NCI-H1417 (cell line): ENCODE measurements at regions not wholly inside any gene's neighbourhood (a gene's known extent, or its start where the extent isn't known, plus 50 kb on each side); places are given as distances from the start of the nearest gene placed in this dataset.

Experiments
- DNase-seq, 3 experiments: peaks; one replicate each; lab custom pipeline; 2025; lab: John Stamatoyannopoulos, UW

DNA sequence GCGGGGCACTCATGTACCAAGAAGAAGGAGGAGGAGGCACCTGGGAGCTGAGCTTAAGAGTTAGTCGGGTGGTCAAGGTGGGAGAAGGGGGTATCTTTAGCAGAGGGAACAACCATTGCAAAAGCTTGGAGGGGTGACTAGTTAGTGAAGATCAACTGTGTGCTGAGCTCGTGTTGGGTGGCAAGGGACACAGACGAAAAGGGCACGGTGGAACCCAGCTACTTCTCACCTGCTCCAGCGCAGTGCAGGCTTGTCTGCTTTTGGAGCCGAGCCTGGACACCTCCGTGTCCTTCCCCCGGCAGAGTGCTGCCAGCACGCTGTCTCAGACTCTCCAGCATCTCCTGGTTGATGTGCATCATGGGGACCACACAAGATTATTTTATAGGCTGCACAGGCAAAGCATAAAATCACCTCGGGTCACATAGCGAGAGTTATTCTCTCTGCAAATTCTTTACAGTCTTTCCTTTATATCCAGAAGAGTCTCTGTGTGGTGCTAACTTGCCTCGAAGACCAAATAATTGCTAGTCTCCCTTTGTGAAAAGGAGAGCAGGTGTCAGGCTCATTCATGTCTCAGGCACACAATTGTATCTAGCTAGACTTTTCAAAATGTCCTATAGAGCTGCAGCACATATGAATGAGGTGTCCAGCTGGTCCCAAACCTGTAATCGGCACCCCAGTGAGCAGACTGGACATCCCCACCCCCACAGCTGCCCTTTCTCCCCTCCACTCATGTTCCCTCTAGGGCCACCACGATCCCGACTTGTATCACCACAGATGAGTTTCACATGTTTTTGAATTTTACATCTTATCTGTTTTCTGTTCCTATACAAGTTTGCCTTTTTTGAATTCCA, 123.4 kb downstream of the CEBPB start:
- DNase-seq = peak in 2 of 3 experiments; percentile 54 to 76

DNA sequence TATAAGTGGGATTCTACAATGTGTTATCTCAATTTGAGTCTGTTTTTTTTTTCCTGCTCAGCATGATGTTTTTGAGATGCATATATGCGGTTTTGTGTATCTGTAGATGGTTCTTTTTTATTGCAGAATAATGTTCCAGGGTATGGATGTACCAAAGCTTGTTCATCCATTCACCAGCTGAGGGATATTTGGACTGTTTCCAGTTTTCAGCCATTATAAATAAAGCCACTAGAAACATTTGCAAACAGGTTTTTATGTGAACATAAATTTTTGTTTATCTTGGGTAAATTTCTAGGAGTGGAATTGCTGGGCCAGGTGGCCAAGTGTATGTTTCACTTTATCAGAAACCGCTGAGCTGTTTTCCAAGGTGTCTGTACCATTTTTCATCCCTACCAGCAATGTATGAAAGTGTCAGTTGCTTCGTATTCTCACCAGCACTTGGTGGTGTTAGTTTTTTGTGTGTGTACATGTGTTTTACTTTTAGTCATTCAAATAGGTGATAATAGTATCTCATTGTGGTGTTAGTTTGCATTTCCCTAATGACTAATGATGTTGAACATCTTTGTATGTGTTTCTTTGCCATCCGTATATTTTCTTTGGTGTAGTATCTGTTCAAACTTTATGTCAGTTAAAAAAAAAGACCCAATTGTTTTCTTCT, 124.2 kb downstream of the CEBPB start:
- DNase-seq = peak in 1 of 3 experiments; percentile 50

DNA sequence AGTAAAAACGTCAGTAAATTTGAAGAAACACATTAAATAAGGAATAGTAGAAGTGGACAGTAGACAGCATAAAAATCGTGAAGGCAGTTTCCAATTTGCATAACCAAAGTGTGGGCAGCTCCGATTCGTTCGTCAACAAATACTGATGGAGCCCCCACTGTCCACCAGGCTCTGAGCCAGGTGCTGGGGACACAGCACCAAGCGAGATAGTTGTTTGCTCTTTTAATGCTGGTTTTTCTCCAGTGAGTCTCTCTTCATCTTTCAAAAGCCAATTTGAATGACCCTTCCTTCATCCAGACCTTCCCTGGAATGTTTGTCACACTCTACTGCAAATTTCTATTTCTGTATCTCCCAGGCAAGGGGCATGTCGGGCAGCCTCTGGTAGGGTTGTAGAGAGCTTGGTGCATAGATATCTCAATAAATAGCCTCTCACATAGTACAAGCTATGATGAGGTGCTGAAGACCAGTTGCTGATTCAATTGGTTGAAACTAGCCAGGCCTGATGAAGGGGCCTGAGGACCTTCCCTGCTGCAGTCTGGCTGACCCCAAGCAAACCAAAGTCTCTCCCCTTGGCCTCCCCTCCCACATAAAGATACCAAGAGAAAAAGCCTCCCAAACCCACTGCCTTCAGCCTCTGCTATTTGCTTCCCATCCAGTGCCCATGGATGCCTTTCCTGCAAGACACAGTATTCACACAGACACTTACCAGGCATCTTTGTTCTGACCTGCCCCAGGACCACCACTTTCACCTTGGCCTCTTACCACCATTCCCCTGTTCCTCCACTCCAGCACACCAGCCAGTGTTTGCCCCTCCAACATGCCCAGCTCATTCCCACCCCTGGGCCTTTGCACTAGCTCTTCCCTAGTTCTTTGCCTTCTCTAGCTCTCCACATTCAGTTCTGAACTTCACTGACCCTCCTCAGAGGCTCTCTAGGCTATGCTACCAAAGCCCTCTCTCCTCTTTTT, 125.2 kb downstream of the CEBPB start:
- DNase-seq = no peak

DNA sequence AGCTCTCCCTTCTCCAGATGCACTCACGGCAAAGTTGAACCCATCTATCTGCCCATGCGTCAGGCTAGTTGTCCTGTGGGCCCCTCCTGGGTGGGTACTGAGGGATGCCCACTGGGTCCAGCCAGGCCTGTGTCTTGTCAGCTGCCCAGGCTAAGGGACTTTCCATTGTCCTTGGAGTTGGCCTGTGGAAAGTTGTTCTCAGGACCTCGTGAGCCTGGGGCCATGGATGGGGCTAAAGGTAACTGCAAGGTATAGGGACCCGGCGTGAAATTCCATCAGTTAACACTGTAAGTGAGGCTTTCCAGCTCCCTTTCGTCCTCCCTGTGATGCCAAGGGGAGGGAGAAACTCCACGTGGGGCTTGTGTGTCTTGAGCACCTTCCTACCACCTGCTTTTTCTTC, 126.5 kb downstream of the CEBPB start:
- DNase-seq = no peak

DNA sequence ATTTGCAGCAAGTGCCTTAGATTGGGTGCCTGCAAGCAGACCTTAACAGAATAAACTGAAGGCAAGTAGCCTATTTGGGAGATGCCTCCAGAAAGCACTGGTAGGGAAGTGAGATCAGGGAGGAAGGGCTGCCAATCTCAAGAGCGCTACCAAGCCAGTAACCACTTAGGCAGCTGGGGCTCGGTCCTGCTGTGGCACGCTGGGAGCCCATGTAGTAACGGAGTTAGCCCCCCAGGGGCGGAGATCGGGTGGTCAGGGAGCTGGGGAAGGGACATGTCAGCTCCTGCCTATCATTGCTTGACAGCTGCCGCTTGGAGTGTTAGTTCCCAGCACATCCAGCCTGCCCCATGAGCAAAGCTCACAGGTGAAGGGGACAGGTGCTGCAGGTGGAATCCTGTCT, 127.0 kb downstream of the CEBPB start:
- DNase-seq = peak; percentile 33 to 76 (median 55)

DNA sequence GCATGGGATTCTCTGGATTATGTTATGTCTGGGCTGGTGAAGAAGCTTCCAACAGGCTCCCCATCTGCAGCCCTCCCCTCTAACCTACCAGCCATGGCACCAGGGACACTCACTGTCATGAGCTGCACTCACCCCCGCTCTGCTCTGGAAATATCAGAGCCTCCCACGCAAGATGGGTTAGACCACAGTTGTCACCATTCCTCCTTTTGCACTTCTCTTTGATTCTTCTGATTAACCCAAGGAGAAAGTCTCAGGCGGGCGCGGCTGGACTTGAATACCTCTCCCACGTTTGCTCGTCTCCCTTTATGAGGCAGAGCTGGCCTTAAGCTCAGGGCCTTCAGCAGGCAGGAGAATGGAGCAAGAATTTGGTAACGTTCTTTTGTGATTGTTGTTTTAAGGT, 128.1 kb downstream of the CEBPB start:
- no peak for DNase-seq

DNA sequence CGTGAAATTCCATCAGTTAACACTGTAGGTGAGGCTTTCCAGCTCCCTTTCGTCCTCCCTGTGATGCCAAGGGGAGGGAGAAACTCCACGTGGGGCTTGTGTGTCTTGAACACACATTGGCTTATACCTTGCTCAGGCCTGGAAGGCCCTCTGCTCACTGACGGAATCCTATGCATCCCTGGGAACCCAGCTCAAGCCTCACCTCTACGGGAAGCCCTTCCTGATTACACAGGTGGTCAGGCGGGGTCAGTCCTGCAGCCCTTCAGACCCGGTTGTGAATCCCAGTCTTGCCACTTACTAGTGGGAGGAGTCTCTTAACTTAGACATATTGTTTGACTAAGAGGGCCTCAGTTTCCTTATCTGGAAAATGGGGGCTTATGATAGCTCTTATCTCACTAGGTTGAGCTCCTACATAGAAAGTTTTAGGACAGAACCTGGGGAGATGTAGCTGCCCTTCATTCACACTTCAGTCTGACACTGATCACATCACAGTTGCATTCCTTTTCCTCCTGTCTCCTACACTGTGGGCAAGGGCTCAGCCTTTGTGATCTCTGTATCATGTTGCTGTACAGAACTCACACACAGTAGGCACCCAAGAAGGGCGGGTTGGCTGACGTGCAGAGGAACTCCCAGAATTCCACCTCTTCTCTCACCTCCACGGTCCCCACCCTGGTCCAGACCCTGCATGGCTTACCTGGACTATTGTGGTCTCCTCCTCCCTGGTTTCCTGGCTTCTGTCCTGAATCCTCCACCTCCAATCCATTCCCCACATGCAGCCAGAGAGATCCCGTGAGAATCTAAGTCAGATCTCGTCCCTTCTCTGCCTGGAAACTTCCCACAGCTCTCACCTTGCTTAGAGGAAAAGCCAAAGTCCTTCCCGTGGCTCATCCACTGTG, 129.6 kb downstream of the CEBPB start:
- DNase-seq = no peak

DNA sequence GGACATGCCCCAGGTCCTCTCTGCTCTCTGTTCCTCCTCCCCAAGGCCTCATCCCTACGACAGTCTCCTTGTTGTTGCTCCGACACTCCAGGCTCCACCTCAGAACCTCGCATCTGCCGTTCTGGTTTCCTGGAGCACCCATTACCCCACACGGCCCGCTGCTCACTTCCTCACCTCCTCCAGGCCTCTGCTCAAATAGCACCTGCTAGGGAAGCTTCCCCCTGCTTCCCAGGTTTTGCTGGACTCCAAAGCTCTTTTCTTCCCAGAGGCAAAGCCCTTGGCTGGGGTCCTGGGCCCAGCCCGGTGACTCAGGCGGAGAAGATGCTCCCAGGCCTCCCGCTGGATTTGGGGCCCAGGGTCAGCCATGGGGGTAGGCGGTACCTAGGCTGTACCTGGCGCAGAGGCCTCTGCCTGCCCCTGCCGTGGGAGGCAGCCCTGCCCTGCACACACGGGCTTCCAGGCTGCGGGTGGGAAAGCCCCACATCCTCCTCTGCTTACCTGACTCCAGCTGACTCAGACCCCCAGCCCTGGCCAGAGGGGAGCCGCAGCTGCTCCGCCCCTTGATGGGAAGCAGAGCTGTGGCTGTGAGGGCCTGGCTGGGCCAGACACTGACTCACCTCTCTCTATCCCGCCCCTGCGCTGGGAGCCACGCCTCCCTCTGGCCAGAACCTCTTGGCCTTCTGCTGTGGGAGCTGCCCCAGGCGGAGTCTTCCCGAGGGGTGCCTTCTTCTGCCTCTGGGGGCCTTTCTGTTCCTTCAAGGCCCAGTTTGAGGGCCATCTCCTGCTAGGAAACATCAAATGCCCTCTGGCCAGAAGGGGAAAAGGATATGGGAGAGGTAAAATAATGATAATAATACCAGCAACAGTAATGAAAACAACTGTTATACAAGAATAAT, 130.5 kb downstream of the CEBPB start:
- DNase-seq = no peak

DNA sequence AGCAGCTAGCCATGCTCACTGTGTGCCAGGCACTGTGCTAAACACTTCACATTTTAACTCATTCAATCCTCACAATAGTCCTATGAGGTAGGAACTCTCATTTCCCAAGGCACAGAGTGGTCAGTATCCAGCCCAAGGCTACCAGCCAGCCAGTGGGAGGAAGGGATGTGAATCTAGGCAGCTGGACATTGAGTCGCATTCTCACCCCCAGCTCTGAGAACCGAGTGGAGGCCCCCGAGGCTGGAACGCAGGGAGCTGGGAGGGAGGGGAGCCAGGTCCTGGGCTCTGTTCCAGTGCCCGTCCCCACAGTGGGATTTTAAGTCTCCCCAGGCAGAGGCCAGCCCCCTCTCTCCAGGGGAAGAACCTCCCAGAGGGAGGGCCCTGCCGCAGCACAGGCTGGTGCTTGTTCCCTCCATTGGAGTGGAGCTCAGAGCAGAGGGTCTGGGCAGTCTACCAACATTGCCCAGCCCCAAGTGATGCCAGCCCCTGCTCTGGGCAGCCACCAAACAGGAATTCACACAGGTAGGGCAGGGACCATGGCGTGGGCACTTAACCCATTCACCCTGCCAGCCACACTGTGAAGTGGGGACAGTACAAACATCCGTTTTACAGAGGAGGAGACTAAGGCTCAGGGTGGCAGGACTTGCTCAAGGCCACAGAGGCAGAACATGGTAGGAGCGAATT, 131.3 kb downstream of the CEBPB start:
- no peak for DNase-seq

DNA sequence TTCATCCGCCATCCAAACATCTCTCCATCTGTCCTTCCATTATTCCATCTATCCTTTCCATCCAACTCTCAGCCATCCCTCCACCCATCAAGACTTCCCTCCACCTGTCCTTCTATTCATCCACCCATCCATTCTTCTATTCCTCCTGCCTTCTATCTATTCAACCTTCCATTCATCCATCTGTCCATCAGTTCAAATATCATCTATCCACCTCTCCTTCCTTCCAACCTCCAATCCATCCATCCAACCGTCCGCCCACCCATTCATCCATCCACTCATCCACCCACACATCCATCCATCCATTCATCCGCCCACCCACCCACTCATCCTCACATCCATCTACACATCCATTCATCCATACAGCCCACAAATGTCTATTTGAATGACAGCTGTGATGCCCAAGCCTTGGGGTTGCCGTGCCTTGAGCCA, 132.1 kb downstream of the CEBPB start:
- no peak for DNase-seq

DNA sequence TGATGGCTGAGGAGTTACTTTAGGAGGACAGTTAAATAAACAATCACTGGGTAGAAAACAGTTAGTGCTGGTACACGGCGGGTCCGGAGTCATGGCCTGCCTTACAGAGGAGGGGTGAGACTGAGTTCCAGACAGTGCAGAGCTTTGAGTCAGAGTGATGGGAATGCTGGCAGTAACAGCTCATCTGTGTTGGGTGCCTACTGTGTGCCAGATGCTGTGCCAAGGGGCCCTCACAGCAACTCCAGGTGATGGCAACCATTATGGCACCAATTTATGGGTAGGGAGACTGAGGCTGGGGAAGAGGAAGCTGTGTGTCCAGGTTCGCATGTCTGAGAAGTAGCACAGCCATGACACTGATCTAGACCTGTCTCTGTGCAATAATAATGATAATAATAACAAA, 132.6 kb downstream of the CEBPB start:
- no peak for DNase-seq

DNA sequence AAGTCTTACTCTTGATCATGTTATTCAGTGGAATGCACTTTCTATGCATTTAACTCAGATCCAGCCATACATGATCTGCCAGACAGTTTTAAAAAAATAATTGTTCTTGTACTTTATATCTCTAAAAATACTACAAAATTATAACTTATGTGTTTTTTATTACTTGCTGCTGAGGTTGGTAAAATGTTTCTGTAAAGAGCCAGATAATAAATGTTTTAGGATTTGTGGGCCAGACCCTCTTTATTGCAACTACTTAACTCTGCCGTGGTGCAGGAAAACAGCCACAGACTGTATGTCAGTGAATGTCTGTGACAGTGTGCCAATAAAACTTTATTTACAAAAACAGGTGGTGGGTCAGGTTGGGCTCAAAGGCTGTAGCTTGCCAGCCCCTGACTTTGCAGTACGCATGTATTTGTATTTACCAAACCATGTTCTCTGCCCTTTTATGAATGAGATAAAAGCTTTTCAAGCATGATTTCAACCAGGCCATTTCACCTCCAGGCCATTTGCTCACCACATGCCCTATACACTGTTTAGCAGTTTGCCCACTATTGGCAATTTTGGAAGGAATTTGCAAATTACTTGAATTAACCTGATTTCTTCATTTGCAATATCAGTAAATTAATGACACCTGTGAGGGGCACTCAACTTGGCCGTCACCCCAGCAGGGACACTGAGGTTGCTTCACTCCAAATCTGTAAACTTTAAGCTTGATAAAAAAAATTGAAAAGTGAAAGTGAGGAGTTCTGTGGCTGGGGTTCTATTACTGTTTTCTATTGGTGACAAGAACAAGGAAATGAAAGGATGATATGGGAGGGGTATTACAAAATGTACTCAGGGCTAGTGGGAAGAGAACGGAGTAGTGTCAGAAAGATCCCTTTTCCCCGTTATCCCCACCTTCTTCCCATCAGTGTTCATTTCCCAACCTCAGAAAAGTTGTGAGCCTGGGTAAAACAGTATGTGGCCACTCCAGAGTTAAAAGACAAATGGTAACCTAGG, 133.4 kb downstream of the CEBPB start:
- DNase-seq = no peak

DNA sequence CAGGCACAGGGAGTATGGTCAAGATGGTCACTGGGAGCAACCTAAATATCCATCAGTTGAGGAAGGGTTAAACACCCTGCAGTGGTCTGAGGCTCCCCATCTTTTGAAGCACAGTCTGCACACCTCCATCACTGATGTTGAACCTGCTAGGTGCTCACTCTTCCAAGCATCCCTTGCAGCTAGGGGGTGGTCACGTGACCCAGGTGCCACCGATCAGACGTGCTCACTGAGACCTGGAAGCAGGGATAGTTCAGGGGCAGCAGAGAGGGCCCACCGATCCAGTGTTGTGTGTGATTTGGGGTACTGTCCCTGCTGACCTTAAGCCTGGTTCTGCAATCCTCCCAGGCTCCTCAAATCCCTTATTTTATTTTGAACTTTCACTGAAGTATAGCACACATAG, 134.6 kb downstream of the CEBPB start:
- DNase-seq = no peak

DNA sequence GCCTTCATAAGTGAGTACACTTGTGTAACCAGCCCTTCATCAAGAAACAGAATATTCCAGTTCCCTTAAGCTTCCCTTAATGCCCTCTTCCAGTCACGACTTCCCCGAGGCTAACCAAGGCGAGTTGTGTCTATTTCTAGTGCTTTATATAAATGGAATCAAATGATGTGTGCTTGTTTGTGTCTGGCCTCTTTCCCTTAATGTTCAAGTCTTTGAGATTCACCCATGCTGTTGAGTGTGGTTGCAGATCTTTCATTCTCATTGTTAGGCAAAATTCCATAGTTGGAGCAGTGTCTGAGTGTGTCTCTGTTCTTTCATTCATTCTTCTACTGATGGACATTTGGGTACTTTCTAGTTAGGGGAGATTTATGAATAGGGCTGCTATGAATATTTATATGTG, 135.0 kb downstream of the CEBPB start:
- DNase-seq = no peak

DNA sequence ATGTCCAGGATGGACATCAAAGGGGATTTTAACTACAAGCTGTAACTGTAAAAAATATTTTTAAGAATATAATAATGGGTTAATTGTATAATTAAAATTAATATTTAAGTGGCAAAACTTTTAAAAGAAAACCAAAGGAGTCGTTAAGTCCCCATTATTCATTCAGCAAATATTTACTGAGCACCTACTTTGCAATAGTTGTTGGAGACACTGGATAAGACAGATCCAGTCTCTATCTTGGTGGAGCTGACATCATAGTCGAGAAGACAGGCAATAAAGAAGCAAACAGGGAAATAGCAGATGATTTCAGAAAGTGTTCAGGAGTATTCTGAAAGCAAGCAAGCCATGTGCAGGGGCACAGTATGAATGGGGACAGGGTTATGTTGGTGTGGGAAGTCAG, 137.0 kb downstream of the CEBPB start:
- DNase-seq = no peak

DNA sequence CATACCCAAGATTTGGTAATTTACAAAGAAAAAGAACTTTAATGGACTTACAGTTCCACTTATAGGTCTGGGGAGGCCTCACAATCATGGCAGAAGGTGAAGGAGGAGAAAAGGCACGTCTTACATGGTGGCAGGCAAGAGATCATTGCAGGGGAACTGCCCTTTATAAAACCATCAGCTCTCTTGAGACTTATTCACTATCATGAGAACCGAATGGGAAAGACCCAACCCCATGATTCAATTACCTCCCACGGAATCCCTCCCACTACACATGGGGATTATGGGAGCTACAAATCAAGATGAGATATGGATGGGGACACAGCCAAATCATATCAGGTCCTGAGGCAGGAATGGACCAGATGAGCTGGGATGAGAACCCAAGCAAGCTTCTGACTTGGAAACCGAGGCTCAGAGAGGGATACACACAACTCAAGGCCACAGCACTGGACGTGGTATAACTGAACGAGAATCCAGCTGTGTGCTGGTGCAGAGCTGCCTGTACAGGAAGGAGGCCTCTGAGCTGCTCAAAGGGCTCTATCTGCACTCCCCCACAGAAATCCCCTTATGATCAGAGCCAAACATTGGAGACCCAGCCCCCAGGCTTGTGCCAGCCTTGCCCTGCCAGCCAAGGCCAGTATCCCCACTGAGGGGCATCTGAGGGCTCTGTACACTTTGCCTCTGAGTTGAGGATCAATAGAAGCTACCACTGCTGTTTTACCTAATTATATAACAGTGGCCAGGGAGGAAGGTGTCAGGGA, 137.8 kb downstream of the CEBPB start:
- DNase-seq = no peak

DNA sequence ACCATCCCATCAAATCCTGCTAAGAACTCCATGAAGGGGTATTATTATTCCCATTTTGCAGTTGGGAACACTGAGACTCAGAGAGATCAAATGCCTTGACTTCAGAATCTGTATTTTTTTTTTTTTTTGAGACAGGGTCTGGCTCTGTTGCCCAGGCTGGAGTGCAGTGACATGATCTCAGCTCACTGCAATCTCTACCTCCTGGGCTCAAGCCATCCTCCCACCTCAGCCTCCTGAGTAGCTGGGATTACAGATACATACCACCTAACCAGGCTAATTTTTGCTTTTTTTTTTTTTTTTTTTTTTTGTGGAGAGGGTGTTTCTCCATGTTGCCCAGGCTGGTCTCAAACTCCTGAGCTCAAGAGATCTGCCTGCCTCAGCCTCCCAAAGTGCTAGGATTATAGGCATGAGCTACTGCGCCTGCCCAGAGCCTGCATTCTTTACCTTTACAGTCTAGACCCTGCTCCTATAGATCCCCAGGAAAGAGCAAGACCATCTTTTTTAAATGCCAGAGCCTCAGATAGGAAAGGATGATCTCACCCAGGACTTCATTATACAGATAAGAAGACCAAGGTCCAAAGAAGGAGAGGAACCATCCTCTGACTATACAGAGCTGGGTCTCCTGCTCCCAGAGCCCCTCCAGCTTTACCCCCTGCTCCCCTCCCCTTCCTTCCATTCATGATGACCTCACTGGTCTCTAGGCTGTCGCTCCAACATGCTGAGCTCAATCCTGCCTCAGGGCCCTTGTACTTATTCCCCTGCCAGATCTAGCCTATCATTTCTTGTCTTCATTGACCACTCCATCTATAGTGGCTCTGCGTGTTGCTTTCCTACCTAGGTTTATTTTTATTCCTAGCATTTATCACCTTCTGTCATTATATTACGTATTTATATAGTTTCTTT, 138.6 kb downstream of the CEBPB start:
- no peak for DNase-seq
